Astrocyte of the spinal cord (primary cell): ENCODE measurements at regions not wholly inside any gene's neighbourhood (a gene's known extent, or its start where the extent isn't known, plus 50 kb on each side); places are given as distances from the start of the nearest gene placed in this dataset.

Source experiments
- DNase-seq: peaks from one replicate; pipeline ENCODE4 v3.0.0; 2011; ENCODE audit warnings: low read depth, low spot score
- H3K4me3 ChIP-seq: 2 replicates; pipeline ENCODE4 v1.5.1; 2011; ENCODE audit warnings: low read depth, mild to moderate bottlenecking, low read length, moderate library complexity
- in situ Hi-C: cut with HindIII; loops from 2 replicates; pipeline ENCODE4 v1.10.0; 2017; ENCODE audit warnings: low sequenced_read_pairs
- TF ChIP-seq, protein P1 (sequence below): IDR thresholded peaks from 2 replicates; pipeline ENCODE4 v1.5.1; 2012; ENCODE audit warnings: low read depth, mild to moderate bottlenecking, low read length, inconsistent platforms

DNA sequence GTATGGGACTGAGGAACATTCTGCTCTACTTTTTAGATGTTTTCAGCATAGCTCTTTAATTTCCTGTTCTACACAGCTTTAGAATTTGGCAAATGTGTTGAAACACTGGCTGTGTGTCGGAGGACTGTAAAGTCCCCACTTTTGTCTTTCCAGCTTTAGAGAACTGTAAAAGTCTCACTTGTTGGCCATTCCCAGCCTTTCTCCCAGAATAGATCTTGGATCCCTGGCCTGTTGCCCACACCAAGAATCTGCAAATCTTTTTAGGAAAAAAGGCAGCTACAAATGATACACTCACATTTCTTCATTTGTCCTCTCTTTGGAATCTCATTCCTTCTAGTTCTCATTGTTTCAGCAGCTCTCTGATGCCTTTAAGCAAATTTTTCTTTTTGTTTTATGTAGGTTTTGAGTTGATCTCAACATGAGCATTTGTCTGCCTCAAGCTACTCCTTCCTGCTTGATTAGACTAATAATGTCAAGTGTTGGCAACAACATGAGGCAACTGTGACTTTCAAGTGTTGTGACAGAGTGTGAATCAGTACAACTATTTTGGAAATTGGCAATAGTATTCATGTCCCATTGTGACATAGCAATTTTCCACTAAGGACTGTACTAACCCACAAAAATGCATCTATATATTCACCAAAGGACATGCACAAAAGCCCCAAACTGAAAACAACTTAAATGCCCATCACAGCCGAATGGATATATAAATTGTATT lies 610.8 kb downstream of the EPHA4 start:
- TF ChIP-seq, protein P1, sequence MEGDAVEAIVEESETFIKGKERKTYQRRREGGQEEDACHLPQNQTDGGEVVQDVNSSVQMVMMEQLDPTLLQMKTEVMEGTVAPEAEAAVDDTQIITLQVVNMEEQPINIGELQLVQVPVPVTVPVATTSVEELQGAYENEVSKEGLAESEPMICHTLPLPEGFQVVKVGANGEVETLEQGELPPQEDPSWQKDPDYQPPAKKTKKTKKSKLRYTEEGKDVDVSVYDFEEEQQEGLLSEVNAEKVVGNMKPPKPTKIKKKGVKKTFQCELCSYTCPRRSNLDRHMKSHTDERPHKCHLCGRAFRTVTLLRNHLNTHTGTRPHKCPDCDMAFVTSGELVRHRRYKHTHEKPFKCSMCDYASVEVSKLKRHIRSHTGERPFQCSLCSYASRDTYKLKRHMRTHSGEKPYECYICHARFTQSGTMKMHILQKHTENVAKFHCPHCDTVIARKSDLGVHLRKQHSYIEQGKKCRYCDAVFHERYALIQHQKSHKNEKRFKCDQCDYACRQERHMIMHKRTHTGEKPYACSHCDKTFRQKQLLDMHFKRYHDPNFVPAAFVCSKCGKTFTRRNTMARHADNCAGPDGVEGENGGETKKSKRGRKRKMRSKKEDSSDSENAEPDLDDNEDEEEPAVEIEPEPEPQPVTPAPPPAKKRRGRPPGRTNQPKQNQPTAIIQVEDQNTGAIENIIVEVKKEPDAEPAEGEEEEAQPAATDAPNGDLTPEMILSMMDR: no peak
- in situ Hi-C loops: no loop called here
- H3K4me3 ChIP-seq: no peak overlapping the region
- no peak for DNase-seq

DNA sequence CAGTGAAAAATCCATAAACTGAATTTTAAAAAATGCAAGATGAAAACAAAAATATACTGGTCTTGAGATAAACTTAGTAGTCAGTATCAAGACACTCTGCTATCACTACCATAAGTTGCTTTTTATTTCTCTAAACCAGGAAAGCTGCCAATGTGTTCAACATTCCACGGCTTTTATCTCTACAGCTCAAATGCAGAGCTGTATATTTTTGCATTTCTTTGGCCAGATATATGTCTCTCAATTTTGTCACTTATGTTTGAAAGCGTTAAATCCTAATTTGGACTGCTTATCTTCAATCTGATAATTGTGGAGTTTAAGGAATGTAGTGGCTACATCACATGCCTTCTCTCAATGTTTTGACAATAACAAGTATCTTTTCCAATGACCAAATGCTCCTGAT lies 609.5 kb downstream of the EPHA4 start:
- peak; percentile 42 for DNase-seq
- TF ChIP-seq, protein P1: no peak
- in situ Hi-C loops: no loop called here
- H3K4me3 ChIP-seq: no peak overlapping the region

DNA sequence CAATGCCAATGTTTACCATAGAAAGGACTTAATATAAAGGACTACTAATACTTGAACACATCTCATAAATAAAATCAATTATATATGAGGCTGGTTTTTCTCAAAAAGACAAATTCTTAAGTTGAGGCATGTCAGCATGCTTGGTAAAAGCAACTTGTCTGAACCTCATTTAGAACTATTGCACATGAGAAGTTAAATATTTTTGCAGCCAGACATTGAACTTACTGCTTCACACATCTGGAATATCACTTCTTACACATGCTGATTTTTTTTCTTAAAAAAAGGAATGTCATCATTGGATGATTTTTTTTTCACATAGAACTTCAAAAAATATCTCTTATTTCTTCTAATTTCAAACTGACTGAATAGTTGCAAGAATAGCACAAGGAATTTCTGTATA lies 609.0 kb downstream of the EPHA4 start:
- no peak for DNase-seq
- TF ChIP-seq, protein P1: no peak
- no peak overlapping the region for H3K4me3 ChIP-seq
- in situ Hi-C loops: no loop called here

DNA sequence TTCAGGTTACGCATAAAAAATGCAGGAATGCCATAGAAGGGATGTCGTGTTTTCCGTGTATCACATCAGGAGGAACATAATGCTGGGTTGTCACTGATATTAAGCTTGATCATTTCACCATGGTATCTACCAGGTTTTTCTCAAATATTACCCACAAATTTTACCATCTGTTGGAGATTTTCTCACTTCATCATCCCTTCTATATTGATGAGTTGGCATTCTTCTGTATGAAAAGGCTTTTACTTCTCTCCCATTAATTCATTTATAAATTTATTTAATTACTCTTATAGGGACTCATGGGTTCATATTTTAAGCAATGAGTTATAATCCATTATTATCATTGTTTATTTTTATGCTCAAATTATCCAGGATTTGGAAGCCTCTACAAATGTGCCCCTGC lies 608.2 kb downstream of the EPHA4 start:
- DNase-seq: no peak
- TF ChIP-seq, protein P1: no peak
- no peak overlapping the region for H3K4me3 ChIP-seq
- in situ Hi-C loops: no loop called here

DNA sequence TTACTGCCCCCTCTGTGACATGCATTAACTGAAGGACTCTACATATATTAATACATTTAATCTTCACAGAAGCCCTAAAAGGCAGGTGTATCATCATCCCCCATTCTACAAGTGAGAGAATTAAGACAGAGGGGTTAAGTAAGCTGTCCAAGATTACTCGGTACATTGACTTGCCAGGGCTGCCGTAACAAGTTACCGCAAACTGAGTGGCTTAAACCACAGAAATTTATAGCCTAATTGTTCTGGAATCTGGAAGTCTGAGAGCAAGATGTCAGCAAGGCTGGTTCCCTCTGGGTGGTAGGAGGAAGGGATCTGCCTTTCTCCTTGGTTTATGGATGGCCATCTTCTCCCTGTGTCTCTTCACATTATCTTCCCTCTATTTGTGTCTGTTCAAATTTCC lies 605.5 kb downstream of the EPHA4 start:
- H3K4me3 ChIP-seq: no peak overlapping the region
- TF ChIP-seq, protein P1: no peak
- in situ Hi-C loops: no loop called here
- DNase-seq: peak; percentile 92

DNA sequence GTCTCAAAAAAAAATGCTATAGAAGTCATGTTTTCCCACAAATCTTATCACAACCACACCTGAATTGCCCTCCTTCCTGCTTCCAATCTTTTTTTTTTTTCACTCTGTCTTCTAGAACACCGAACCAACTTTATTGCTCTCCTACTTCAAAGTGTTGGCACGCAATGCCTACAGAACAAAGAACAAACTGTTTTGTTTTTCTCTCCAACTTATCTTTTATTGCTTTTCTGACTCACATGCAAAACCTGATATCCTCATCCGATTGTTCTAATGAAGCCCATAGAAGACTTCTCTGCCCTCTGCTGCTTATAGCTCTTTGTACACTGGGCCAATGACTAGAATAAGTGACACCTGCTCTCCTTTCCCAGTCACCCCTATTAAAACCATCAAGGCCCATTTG lies 602.8 kb downstream of the EPHA4 start:
- peak; percentile 36 for DNase-seq
- in situ Hi-C loops: no loop called here
- no peak overlapping the region for H3K4me3 ChIP-seq
- TF ChIP-seq, protein P1: no peak
